RWPE2 (cell line): ENCODE measurements at regions not wholly inside any gene's neighbourhood (a gene's known extent, or its start where the extent isn't known, plus 50 kb on each side); places are given as distances from the start of the nearest gene placed in this dataset.

ENCODE experiments used
- ATAC-seq: fragments of 200-7000 bp; cut with Tn5 transposase; 3 replicates; pipeline ENCODE4 v1.9.1; 2021; ENCODE audit warnings: low read depth
- DNase-seq: peaks from one replicate; pipeline ENCODE4 v3.0.0-alpha.2; 2020; ENCODE audit warnings: low spot score
- H3K27ac ChIP-seq: fragments of 450-650 bp; 2 replicates; pipeline ENCODE4 v1.5.1; 2017; ENCODE audit warnings: mild to moderate bottlenecking; ENCODE audit not compliant: poor library complexity, severe bottlenecking
- H3K27me3 ChIP-seq: fragments of 250-450 bp; sonication (Bioruptor Pico); 2 replicates; pipeline ENCODE4 v1.5.1; 2021; ENCODE audit warnings: mild to moderate bottlenecking, moderate library complexity; ENCODE audit not compliant: insufficient read depth, poor library complexity, severe bottlenecking
- H3K36me3 ChIP-seq: fragments of 250-450 bp; sonication (Bioruptor Pico); 2 replicates; pipeline ENCODE4 v1.5.1; 2020; ENCODE audit warnings: low read depth, mild to moderate bottlenecking, moderate library complexity
- H3K4me1 ChIP-seq: fragments of 250-450 bp; sonication (Bioruptor Pico); 2 replicates; pipeline ENCODE4 v1.5.1; 2021; ENCODE audit warnings: mild to moderate bottlenecking, moderate library complexity; ENCODE audit not compliant: insufficient read depth, poor library complexity, severe bottlenecking
- H3K4me3 ChIP-seq: fragments of 250-450 bp; sonication (Bioruptor Pico); 2 replicates; pipeline ENCODE4 v1.5.1; 2021; ENCODE audit warnings: mild to moderate bottlenecking, moderate library complexity; ENCODE audit not compliant: severe bottlenecking
- H3K9me3 ChIP-seq: fragments of 250-450 bp; sonication (Bioruptor Pico); 2 replicates; pipeline ENCODE4 v1.5.1; 2021; ENCODE audit warnings: mild to moderate bottlenecking, moderate library complexity; ENCODE audit not compliant: severe bottlenecking
- CTCF ChIP-seq: fragments of 450-650 bp; IDR thresholded peaks from one replicate; pipeline ENCODE4 v1.5.1; 2017; ENCODE audit warnings: mild to moderate bottlenecking, moderate library complexity; ENCODE audit not compliant: poor library complexity, severe bottlenecking

- no peaks in the 10 kb centered on the region for H3K4me1 ChIP-seq
- DNase-seq (no peak), ATAC-seq (no peak)
- no peaks in the 10 kb centered on the region for H3K36me3 ChIP-seq
- no peaks in the 10 kb centered on the region for H3K27me3 ChIP-seq
- no peak overlapping the region for H3K27ac ChIP-seq
- TF ChIP-seq CTCF: no peak
- H3K9me3 ChIP-seq: no peaks in the 10 kb centered on the region
- no peak overlapping the region for H3K4me3 ChIP-seq
Measured at GRCh38 chr5:39794513-39795210, 369.9 kb upstream of the DAB2 start.

GRCh38 chr5:39785410-39785809 is 360.6 kb upstream of the DAB2 start:
- ATAC-seq (no peak), DNase-seq (no peak)
- TF ChIP-seq CTCF: no peak

GRCh38 chr5:39783756-39784421 is 359.1 kb upstream of the DAB2 start:
- ATAC-seq (no peak), DNase-seq (no peak)
- no peak for TF ChIP-seq CTCF
- H3K9me3 ChIP-seq: no peaks in the 10 kb centered on the region
- no peaks in the 10 kb centered on the region for H3K36me3 ChIP-seq
- no peaks in the 10 kb centered on the region for H3K4me1 ChIP-seq
- no peak overlapping the region for H3K27ac ChIP-seq
- H3K4me3 ChIP-seq: no peak overlapping the region
- no peaks in the 10 kb centered on the region for H3K27me3 ChIP-seq

More at GRCh38 chr5:39785410-39785809, 360.6 kb upstream of the DAB2 start:
- no peaks in the 10 kb centered on the region for H3K4me1 ChIP-seq
- H3K9me3 ChIP-seq: no peaks in the 10 kb centered on the region
- no peaks in the 10 kb centered on the region for H3K36me3 ChIP-seq
- H3K27ac ChIP-seq: no peak overlapping the region
- no peak overlapping the region for H3K4me3 ChIP-seq
- H3K27me3 ChIP-seq: no peaks in the 10 kb centered on the region

GRCh38 chr5:39780347-39780746 is 355.6 kb upstream of the DAB2 start:
- no peak for ATAC-seq
- H3K4me3 ChIP-seq: no peak overlapping the region
- no peak for DNase-seq
- no peak for TF ChIP-seq CTCF
- H3K9me3 ChIP-seq: no peaks in the 10 kb centered on the region
- no peaks in the 10 kb centered on the region for H3K27me3 ChIP-seq
- no peaks in the 10 kb centered on the region for H3K36me3 ChIP-seq
- H3K27ac ChIP-seq: no peak overlapping the region
- H3K4me1 ChIP-seq: peaks cover 5% of the 10 kb centered on the region

GRCh38 chr5:39779831-39780230 is 355.1 kb upstream of the DAB2 start:
- no peak overlapping the region for H3K4me3 ChIP-seq
- H3K27ac ChIP-seq: no peak overlapping the region
- DNase-seq (no peak), ATAC-seq (no peak)
- no peak for TF ChIP-seq CTCF
- no peaks in the 10 kb centered on the region for H3K9me3 ChIP-seq
- peaks cover 10% of the 10 kb centered on the region for H3K4me1 ChIP-seq
- no peaks in the 10 kb centered on the region for H3K36me3 ChIP-seq
- H3K27me3 ChIP-seq: no peaks in the 10 kb centered on the region
